ENCODE measurements at regions not wholly inside any gene's neighbourhood (a gene's known extent, or its start where the extent isn't known, plus 50 kb on each side); places are given as distances from the start of the nearest gene placed in this dataset.

DNA sequence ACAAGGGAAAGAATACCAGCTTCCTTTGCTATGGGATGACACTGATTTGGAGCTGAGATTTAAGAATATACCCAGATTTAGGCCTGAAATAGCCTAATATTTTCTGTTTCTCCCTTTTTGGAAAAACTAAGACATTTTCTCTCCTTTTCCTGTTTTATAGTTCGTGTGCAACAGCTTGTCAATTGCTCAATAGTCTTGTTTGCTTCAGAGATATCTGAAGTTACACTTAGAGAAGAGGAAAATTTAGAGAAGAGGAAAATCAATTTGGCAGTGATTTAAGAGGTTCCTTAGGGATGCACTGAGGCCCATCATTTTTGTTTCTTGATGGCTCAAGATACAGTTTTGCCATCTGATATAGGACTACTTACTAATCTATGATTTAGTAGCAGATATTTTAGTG lies 398.6 kb downstream of the RFPL4B start:
- DNase-seq: no peak

DNA sequence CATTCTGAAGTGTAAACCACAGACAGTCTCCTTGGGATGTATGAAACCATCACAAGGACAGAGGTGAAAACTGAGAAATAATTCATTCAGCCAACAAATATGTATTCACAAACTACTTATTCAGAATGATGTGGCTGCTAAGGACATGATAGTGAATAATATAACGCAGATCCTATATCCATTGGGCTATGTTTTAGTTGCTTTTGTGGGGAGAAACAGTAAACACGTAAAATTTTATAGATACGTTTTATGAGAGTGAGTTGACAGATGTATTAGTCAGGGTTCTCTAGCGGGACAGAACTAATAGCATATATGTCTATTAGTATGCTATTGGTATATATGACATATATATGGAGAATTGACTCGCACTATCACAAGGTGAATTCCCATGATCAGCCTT lies 402.5 kb downstream of the RFPL4B start:
- DNase-seq: no peak

DNA sequence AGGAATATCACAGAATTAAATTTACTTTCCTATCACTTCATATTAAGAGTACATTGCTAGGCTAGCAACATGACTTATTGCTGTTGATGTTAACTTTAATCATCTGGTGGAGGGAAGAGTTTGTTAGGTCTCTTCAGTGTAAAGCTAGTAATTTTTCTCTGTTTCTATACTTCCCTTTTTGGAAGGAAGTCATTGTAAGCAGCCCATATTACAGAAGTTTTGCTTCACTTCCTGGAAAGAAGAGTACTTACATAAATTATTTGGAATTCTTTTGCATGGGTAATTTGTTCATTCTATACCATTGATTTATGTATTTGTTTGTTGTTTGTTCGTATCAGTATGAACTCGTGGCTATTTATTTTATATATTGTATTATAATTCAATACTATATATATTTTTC lies 405.2 kb downstream of the RFPL4B start:
- no peak for DNase-seq

DNA sequence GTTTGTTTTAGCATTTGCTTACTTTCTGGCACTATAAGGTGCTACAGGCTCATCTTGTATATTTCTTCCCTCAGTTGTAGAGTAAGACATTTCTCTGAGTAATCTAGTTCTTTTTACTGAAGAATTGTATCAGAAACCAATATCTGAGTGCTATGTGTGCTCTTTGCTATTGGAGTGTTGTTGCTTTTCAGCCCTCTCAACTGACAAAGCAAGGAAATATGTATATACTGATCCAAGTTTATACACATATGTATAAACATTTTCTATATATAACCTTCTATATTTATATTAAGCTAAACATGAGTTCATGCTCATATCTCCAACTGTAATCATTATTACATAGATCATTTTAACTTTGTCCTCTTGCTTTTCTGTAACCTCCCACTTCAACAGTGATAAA lies 405.7 kb downstream of the RFPL4B start:
- no peak for DNase-seq

DNA sequence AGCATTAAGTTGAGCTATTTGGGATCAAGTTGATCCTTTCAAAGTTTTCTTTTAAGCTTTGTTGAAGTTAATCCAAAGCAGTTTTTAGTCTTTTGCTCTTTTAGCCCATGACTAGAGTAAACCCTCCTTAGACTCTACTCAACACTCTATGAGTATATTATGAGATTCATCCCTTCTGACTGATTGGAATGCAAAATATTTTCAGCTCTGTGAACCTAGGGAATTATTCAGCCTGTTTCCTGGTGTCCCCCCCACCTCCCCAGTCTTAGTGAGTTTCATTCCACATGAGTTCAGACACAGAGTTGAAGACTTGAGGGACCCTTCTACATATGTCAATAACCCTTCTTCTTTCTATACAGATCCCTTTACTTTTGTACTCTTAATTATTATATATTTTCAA lies 413.7 kb downstream of the RFPL4B start:
- no peak for DNase-seq

DNA sequence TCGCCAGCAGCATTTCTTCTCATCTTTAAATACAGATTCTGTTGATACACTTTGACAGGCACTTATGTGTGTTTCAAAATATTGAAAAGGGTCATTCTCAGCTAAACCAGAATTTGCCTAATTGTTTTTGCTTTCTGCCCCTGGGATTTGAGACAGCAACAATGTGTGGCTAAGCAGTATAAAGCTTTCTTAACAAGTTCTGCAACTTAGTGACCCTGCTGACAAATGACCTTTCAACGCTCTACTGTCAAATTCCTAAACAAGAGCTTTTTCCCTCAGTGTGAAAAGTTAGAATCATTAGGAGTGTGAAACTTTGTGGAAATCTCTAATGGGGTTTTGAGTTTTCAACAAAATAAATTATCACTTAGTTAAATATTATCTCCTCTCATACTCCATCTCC lies 414.6 kb downstream of the RFPL4B start:
- DNase-seq: no peak

DNA sequence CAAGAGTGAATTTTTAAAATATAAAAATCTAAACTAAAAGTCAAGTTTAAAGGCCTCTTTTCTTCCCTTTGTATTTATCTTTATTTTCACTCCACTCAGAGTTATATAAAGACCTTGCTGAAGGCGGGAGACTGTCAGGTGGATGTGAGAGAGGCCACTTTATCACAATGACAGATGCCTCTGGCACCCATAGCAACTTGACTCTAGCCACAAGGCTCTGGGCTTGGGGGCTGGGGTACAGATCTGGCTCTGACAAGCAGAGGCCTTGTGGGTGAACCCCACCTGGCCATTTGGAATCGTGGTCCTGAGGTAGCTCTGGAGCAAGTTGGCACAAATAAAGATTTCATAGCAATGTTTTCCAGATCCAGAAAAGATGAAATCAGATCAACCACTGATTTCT lies 417.2 kb downstream of the RFPL4B start:
- DNase-seq: no peak

DNA sequence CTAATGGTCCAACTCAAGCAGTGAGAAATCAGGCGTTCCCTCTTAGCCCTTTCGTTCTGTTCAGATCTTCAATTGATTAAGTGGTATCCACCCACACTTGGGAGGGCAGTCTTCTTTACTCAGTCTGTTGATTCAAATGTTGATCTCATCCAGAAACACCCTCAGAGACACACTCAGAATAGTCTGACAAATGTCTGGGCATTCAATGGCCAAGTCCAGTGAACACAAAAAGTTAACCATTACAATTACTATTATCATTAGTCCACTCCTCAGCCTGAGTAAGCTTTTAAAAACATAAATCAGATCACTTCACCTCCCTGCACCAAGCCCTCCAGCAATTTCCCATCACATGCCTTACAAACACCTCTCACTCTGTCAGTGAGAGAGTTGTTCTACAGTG lies 423.2 kb downstream of the RFPL4B start:
- DNase-seq: no peak

DNA sequence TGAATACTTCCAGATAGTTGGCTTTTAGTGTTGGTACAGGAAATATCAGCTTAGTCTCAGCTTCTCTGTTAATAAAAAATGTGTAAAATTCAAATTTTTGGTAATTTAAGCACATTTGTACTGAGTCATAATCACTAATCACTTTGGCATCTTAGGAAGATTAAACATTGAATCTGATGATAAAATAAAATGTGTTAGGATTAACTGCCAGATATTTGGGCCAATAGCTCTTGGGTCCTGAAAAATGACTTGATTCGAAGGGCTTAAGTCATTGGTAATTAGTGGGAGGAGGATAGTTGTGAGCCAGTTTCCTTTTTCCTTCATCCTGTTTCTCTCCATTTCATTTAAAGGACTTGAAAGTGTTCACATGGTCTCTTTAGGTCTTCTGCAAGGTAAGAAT lies 426.1 kb downstream of the RFPL4B start:
- no peak for DNase-seq

DNA sequence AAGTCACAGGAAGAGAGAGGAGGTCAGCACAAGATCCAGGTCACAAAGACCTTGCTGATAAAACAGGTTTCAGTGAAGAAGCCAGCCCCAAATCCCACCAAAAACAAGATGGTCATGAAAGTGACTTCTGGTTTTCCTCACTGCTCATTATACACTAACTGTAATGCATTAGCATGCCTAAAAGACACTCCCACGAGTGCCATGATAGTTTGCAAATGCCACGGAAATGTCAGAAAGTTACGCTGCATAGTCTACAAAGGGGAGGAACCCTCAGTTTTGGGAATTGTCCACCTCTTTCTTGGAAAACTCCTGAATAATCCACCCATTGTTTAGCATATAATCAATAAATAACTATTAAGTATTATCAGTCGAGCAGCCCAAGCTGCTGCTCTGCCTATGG lies 427.2 kb downstream of the RFPL4B start:
- no peak for DNase-seq

DNA sequence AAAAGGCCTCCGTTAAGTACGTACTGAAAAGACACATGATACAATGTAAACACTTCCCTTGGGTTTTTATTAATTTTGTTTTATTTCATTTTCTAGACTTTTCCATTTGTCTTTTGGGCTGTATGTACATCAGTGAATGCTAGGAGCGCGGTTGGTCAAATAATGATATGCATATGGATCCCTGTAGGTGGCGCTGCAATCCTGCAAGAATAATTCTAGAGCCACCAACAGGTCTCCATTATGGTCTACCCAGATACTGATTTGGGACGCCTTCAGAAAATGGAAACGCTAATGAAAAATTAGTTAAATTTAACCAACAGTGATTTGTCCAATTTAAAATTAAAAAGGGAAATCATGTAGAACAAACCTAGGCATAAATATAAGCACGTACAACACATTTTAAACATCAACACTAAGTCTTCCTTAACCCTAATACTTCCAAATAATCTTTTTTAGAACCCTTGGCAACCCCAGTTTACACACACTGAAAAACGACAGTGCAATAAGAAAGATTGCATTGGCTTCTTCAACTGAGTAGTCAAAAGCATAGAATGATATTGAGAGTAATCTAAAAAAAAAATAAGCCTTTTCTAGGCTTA lies 433.5 kb downstream of the RFPL4B start:
- peak; percentile 8 for DNase-seq

DNA sequence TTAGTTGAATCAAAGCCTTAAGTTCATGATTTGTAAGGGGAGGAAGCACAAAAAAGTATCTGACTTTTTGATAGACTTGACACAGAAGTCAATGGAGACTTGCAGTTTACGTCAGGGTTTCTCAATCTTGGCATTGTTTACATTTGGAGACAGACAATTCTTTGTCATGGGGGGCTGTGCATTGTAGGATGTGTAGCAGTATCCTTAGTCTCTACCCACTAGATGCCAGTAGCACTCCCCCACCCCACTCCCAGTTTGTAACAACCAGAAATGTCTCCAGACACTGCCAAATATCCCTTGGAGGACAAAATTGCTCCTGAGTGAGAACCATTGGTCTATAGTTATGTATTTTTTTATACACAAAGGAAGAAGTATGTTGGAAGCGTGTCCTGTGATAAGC lies 434.1 kb downstream of the RFPL4B start:
- no peak for DNase-seq

DNA sequence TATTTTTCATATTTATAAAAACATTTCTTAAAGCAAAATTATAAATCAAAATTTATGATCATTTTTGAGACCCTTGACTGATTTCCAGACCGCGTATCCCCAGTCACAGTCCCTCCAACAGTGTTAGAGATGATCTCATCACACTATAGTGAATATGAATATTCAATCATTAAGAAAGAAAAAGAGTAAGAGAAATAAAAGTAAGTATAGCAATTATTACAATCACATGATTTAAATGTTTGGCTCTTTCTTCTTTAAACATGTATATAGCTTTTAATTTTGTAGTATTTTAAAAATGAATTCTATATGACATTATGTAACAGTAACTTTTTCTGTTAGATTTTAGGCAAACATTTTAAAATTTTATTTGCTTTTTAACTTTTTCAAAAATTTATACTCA lies 438.3 kb downstream of the RFPL4B start:
- no peak for DNase-seq

DNA sequence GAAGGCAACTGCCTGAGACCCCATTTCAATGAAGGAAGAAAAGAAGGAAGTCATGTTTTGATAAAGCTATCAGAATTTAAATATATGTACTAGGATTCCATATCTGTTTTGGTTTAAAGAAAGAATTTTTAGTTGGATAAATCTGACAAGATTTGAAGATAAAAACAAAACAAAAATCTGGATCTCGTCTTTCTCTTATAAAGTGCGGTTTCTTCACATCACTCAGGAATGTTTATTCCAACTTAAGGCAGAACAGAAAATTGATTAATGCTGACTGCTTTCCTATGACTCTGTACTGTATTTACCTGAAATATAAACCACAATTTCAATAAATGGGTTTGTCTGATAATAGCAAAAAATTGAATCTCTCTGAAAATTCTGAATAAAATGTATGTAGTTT lies 439.7 kb downstream of the RFPL4B start:
- no peak for DNase-seq

DNA sequence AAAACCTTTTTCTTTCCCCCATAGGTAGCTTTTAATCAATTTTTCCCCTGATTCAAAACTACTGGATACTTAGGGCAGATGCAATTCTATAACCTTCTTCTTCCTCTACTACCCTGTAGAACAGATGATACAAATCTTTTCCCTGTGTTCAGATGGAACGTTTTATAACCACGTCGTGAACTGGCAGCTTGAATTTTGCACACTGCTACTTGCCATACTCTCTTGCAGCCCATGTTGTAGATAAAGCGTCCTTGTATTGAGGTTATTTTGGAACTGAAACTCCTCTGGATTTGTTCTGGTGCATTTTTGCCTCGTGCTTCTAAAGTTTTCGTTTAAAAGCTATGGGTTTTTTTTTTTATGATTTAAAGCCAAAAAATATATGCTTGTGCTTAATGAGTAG lies 440.2 kb downstream of the RFPL4B start:
- no peak for DNase-seq

DNA sequence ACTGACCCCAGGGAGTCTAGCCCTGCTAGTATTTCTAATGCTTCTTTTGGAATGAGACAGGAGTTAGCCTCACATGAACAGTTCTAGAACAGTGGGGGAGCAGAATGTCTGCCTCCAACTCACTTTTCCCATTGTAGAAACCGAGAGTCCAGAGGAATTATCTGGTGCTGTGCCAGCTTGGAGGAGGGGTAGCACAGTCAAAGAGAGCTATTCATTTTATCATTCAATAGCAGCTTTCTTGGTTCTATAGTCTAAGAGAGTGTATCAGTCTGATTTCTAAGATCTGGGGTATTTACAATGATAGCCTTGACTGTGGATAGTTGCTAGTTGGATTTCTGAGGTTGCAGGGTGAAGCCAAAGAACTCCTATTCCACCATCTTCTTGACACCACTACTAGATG lies 448.2 kb downstream of the RFPL4B start:
- DNase-seq: no peak

DNA sequence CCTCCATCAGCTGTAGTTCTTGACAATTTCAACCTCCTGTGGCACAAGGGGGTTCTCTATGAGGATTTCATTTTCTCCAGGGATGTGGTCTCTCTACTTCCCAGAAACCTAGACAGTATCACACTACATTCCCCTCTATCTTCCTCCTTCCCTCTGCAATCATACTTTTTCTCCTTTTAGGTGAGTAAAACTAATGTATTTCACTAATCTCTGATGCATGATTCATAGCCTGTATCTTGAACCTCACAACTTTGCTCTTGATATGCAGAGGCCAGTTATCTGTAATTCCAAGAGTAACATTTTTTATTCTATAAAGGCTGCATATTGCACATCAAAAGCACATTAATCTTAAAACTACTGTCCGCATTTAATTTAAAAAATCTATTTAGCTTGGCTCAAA lies 449.6 kb downstream of the RFPL4B start:
- no peak for DNase-seq

DNA sequence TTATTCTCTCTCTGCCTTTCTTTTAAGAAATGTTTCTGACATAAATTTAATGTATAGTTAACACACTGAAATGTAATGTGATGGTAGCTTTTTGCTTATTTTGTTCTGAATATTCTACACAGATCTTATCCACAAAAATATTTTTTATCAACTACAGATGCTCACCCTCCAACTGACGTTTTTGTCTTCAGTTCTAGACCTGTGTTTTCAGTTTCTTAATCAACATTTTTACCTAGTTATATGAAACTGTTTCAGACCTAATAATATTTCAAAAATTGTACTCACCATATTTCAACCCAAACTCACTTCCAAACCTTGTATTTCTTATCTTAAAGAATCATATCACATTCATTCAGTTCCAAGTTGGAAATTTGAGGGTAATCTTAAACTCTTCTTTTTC lies 452.8 kb downstream of the RFPL4B start:
- DNase-seq: no peak

DNA sequence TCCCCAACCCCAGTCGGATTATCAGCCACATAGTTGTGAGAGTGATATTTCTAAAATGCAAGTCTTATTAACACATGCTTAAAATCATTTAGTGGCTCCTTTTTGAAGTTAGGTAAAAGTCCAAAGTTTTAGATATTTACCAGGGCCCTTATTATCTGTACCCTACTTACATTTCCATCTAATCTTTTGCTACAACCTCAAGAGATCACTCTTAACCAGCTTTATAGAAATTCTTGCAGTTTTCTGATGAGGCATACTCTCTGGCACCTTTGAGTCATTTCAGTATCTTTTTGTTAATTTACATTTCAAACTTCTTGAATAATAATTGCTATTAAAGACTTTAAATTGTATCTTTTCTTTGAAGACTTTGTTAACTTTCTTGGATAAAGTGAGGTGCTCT lies 453.3 kb downstream of the RFPL4B start:
- no peak for DNase-seq

DNA sequence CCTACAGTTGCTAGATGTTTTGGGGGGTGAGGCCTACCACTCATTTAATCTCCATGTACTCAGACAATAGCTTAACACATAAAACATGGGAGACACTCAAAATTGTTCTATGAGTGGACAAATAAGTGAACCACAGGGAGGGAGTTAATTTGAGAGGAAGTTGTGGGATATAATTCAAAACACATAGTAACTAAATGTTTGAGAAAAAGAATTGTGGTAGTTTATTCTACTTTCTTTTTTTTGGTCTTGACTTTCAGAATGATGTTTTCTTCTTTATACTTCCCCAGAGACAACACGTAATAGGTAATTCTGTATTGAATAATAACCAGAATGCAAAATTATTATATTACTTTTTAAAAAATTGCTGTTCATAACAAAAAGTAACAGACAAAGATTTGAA lies 453.8 kb downstream of the RFPL4B start:
- no peak for DNase-seq

DNA sequence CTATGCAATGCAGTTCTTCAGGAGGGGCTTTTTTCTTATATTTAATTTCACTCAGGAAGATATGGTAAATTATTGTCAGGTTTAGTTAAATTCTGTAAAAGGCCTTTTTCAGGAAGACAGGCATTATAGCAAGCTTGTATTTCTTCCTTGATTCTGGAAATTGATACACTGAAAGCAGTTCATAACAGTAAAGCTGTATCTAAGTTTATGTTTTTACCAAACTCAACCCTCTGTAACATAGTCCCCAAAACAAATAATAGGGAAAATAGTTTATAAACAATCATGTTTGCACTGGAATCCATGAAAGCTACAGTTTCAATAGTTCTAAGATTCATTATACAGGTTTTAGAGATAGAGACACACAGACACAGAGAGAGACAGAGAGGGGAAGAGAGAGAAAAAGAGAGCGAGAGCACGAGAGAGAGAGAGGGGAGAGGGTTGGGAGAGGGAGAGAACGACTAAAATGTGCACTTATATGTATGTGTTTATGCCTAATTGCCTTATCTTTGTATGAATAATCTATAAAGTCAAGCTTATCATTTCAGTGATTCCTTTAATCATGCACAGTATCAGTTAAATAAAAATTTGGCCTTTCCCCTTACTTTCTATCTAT lies 454.4 kb downstream of the RFPL4B start:
- DNase-seq: no peak

DNA sequence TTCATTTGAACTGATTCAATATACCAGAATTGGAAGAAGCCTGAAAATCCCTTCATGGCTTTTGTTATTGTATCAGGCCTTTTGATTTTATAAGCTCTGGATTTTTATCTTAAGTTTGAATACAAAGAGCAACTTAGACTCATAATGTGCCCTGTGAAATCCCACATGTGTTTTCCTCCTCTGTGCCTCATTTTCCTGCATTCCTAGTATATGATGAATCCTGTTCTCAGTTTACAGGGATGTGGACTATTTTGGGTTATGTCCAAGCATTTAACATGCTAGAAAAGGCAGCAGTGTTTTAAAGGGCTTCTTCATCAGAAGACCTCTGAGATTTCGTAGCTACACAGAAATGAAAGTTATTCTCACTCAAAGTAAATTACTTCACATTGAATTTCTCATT lies 455.0 kb downstream of the RFPL4B start:
- DNase-seq: no peak

DNA sequence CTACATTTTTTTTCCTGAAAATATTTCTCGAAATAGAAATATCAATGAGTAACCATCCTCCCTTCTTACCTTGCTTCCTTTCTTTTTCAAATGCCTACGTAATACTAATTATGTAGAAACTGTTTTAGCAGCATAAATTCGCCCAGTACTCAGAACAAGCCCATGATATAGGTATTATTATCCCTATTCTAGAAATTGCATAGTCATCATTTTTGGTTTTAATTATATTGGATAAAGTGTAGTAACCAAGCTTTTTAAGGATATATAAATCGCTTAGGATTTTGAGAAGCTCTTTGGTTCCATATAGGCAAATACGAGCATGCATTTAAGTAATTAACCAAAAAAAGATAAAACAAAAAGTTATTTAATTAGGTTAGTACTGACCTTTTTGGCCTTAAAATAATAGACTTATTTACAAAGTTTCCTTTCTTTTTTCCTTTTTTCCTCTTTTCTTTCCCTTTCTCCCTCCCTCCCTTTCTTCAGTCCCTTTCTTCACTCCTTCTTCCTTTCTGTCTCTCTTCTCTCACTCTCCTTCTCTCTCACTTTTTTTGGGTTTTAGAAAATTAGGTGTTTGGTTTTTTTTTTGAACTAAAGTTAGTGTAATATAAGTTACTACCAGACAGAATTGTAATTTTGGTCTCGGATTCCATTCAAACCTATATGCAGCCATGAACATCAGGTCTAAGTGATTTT lies 457.7 kb downstream of the RFPL4B start:
- no peak for DNase-seq

DNA sequence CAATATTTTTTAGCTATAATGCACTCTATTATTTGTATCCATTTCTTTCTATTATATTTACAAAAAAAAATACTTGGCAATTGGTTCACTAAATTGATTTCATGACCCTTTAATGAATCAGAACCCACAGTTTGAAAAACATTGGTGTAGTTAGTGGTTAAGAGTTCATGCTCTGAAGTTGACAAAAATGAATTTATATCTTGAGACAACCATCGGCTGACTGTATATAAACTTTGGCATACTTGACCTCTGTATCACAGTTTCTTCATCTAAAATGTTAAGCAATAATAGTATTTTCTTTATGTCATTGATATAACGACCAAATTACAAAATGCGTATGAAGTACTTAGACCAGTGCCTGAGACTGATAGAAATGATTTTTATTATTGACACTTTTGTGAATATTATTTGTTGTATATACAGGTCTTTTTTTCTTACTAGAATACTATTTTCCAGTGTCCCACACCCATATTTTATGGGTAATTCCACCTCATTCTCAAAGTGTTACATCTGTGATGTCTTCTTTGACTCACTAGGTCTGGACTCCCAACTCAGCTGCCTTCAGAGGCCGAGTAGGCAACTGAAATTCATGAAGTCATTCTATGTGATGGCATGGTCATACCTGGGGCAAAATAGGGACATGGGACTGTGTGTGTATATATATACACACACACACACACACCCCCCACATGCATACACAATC lies 459.2 kb downstream of the RFPL4B start:
- no peak for DNase-seq

All from NCI-H2227 treated with DMSO at 0.1 percent for 48 hours (cell line).